SK-N-SH (cell line): ENCODE measurements at regions not wholly inside any gene's neighbourhood (a gene's known extent, or its start where the extent isn't known, plus 50 kb on each side); places are given as distances from the start of the nearest gene placed in this dataset.

Experiments used
- CHD2 ChIP-seq: fragments of 150-350 bp; IDR thresholded peaks from 2 replicates; pipeline ENCODE4 v1.6.1; 2018; ENCODE audit warnings: low read length; ENCODE audit not compliant: partially characterized antibody
- CTCF ChIP-seq: fragments of 200-600 bp; sonication (generic); IDR thresholded peaks from 2 replicates; pipeline ENCODE4 v1.6.1; 2017; ENCODE audit warnings: antibody characterized with exemption, mild to moderate bottlenecking, moderate library complexity
- FOXJ3 ChIP-seq: sonication (generic); formaldehyde crosslinking; IDR thresholded peaks from 2 replicates; pipeline ENCODE4 v1.5.1; 2020; ENCODE audit warnings: mild to moderate bottlenecking, missing genetic modification reagents
- FOXM1 ChIP-seq: IDR thresholded peaks from 2 replicates; pipeline ENCODE4 v1.4.0; 2012; ENCODE audit warnings: low read depth, mild to moderate bottlenecking
- MXI1 ChIP-seq: IDR thresholded peaks from 2 replicates; pipeline ENCODE4 v1.6.1; 2012; ENCODE audit warnings: mild to moderate bottlenecking, low read depth, low read length, improper control_type of control experiment
- POLR2AphosphoS5 ChIP-seq: IDR thresholded peaks from 2 replicates; pipeline ENCODE4 v1.6.1; 2012; ENCODE audit warnings: low read depth, low read length
- RAD21 ChIP-seq: IDR thresholded peaks from 2 replicates; pipeline ENCODE4 v1.6.1; 2012; ENCODE audit warnings: mild to moderate bottlenecking, low read length
- RCOR1 ChIP-seq: fragments of 150-350 bp; IDR thresholded peaks from 2 replicates; pipeline ENCODE4 v1.6.1; 2017; ENCODE audit warnings: antibody characterized with exemption, low read length
- SMC3 ChIP-seq: IDR thresholded peaks from 2 replicates; pipeline ENCODE4 v1.6.1; 2012; ENCODE audit warnings: low read depth, low read length, improper control_type of control experiment
- TAF1 ChIP-seq: IDR thresholded peaks from 2 replicates; pipeline ENCODE4 v1.6.1; 2012; ENCODE audit warnings: low read depth, mild to moderate bottlenecking, low read length, moderate library complexity, borderline replicate concordance

- TF ChIP-seq CTCF (no peak), SMC3 (no peak), RAD21 (no peak), TAF1 (no peak), RCOR1 (no peak), FOXM1 (no peak), POLR2AphosphoS5 (no peak), FOXJ3 (CRISPR knock-in tag) (no peak), CHD2 (no peak), MXI1 (no peak)
These were observed 297.4 kb upstream of the SFRP2 start for GRCh38 chr4:154086247-154086646.
